ENCODE measurements at regions not wholly inside any gene's neighbourhood (a gene's known extent, or its start where the extent isn't known, plus 50 kb on each side); places are given as distances from the start of the nearest gene placed in this dataset.
A peak's percentile ranks its signal among the peaks of the same experiment; 100 is the strongest.

GRCh38 chr7:65746398-65746669 is 126.5 kb upstream of the VKORC1L1 start (continued):
- TF ChIP-seq SRF (IDR thresholded peaks at IDR 0.05; ENCODE audit: low read depth), result no peak
- TF ChIP-seq FOSL1 (IDR thresholded peaks at IDR 0.05; ENCODE audit: low read depth), result no peak
- no peak for TF ChIP-seq ELF1 (IDR thresholded peaks at IDR 0.05; ENCODE audit: borderline replicate concordance, low read depth)
- no peak for TF ChIP-seq JUND (IDR thresholded peaks at IDR 0.05)
- TF ChIP-seq ZFX (IDR thresholded peaks at IDR 0.05), result no peak

- no peak overlapping the region for H2AFZ ChIP-seq (ENCODE audit: low read depth, low read length, poor library complexity, severe bottlenecking)
- no peaks in the 10 kb centered on the region for H3K9me3 ChIP-seq (ENCODE audit: control insufficient read depth in 1 of 2, insufficient read depth in 1 of 2, low read depth in 1 of 2, low read length in 2 of 2)
- no TSS peak for BruUV-seq (replicated peaks)
- H3K27me3 ChIP-seq (ENCODE audit: insufficient read depth, low read length), result no peaks in the 10 kb centered on the region
- CTCF ChIA-PET, result no interaction called here
- no peak overlapping the region for H3K4me3 ChIP-seq (replicated peaks in 1 of 2; ENCODE audit: low read depth in 1 of 2, low read length in 2 of 2)
- H3K4me2 ChIP-seq (ENCODE audit: low read length), result peak overlapping the region; percentile 75
- DNase-seq (ENCODE audit: low read depth, low spot score) (no peak), ATAC-seq (no peak)
- no peak overlapping the region for H3K27ac ChIP-seq (ENCODE audit: low read depth, low read length)
- H3K4me1 ChIP-seq (ENCODE audit: control insufficient read depth in 1 of 2, insufficient read depth in 2 of 2, low read length in 2 of 2), result peaks cover 4 to 15% of the 10 kb centered on the region in 2 experiments; a peak in 3 of 4 replicates
- RAD21 ChIA-PET (ENCODE audit: low non-redundant PET in 1 of 2, low total read pairs in 2 of 2, uncharacterized antibody in 2 of 2, unreplicated experiment in 2 of 2), result no interaction called here
- H4K20me1 ChIP-seq (ENCODE audit: insufficient read depth), result no peaks in the 10 kb centered on the region
- H3K9me2 ChIP-seq (ENCODE audit: insufficient read depth), result no peaks in the 10 kb centered on the region
- peaks cover 46% of the 10 kb centered on the region for H3K79me2 ChIP-seq (ENCODE audit: insufficient read depth, low read length)
- intact Hi-C loops (cut with micrococcal nuclease), result no loop called here
- peaks cover 4 to 7% of the 10 kb centered on the region in 2 experiments; a peak in 1 of 4 replicates for H3K36me3 ChIP-seq (ENCODE audit: control insufficient read depth in 1 of 2, insufficient read depth in 2 of 2, low read length in 2 of 2)
- H3K9ac ChIP-seq (ENCODE audit: low read length), result no peak overlapping the region
- POLR2A ChIA-PET, result no interaction called here
- TF ChIP-seq EZH2 (IDR thresholded peaks at IDR 0.05) (no peak), CBX3 (IDR thresholded peaks at IDR 0.05; ENCODE audit: low read depth) (no peak), MAX (IDR thresholded peaks at IDR 0.05) (no peak), TCF7L2 (IDR thresholded peaks at IDR 0.05; ENCODE audit: borderline replicate concordance, extremely low read depth, insufficient read depth, insufficient read length) (no peak), ZNF274 (IDR thresholded peaks at IDR 0.05; ENCODE audit: low read depth, low read length) (no peak), YY1 (IDR thresholded peaks at IDR 0.05; ENCODE audit: extremely low read depth, insufficient replicate concordance, low read depth, low read length) (no peak)
These were observed 123.8 kb upstream of the VKORC1L1 start for GRCh38 chr7:65749039-65749438.

- peak overlapping the region; percentile 75 for H3K4me2 ChIP-seq (ENCODE audit: low read length)
- intact Hi-C loops (cut with micrococcal nuclease), result no loop called here
These were observed 123.4 kb upstream of the VKORC1L1 start for GRCh38 chr7:65749518-65749917.

More at GRCh38 chr7:65749518-65749917, 123.4 kb upstream of the VKORC1L1 start:
- TF ChIP-seq FOSL1 (IDR thresholded peaks at IDR 0.05; ENCODE audit: low read depth), result no peak
- no peak for TF ChIP-seq ELF1 (IDR thresholded peaks at IDR 0.05; ENCODE audit: borderline replicate concordance, low read depth)
- TF ChIP-seq MAX (IDR thresholded peaks at IDR 0.05), result no peak
- no peak for TF ChIP-seq TCF7L2 (IDR thresholded peaks at IDR 0.05; ENCODE audit: borderline replicate concordance, extremely low read depth, insufficient read depth, insufficient read length)
- TF ChIP-seq SIN3A (IDR thresholded peaks at IDR 0.05; ENCODE audit: low read depth), result no peak
- TF ChIP-seq POLR2AphosphoS5 (IDR thresholded peaks at IDR 0.05; ENCODE audit: low read depth, low read length), result no peak
- TF ChIP-seq ZNF274 (IDR thresholded peaks at IDR 0.05; ENCODE audit: low read depth, low read length), result no peak
- Histone ChIP-seq H3K36me3 (ENCODE audit: control insufficient read depth in 1 of 2, insufficient read depth in 2 of 2, low read length in 2 of 2) (peaks cover 4 to 9% of the 10 kb centered on the region in 2 experiments; a peak in 1 of 4 replicates), H3K9ac (ENCODE audit: low read length) (peak overlapping the region; percentile 89; the same call in 1 of the 2 replicates), H3K79me2 (ENCODE audit: insufficient read depth, low read length) (peaks cover 51% of the 10 kb centered on the region), H2AFZ (ENCODE audit: low read depth, low read length, poor library complexity, severe bottlenecking) (no peak overlapping the region), H3K9me3 (ENCODE audit: control insufficient read depth in 1 of 2, insufficient read depth in 1 of 2, low read depth in 1 of 2, low read length in 2 of 2) (no peaks in the 10 kb centered on the region), H3K4me1 (ENCODE audit: control insufficient read depth in 1 of 2, insufficient read depth in 2 of 2, low read length in 2 of 2) (peaks cover 4 to 15% of the 10 kb centered on the region in 2 experiments; a peak in 3 of 4 replicates), H4K20me1 (ENCODE audit: insufficient read depth) (no peaks in the 10 kb centered on the region), H3K9me2 (ENCODE audit: insufficient read depth) (no peaks in the 10 kb centered on the region), H3K27ac (ENCODE audit: low read depth, low read length) (no peak overlapping the region), H3K27me3 (ENCODE audit: insufficient read depth, low read length) (no peaks in the 10 kb centered on the region), H3K4me3 (replicated peaks in 1 of 2; ENCODE audit: low read depth in 1 of 2, low read length in 2 of 2) (peak overlapping the region; percentile 81 to 97; a peak in 3 of 4 replicates)
- DNase-seq (ENCODE audit: low read depth, low spot score) (no peak), ATAC-seq (no peak)
- ChIA-PET RAD21 (ENCODE audit: low non-redundant PET in 1 of 2, low total read pairs in 2 of 2, uncharacterized antibody in 2 of 2, unreplicated experiment in 2 of 2) (no interaction called here), CTCF (no interaction called here), POLR2A (no interaction called here)
- BruUV-seq (replicated peaks), result no TSS peak

All from HCT116 (cell line).